Ovary (tissue), 7 donors: ENCODE measurements at regions not wholly inside any gene's neighbourhood (a gene's known extent, or its start where the extent isn't known, plus 50 kb on each side); places are given as distances from the start of the nearest gene placed in this dataset.

ENCODE experiments used
- DNase-seq, 5 donors: peaks; one replicate each; pipeline ENCODE4 v3.0.0-alpha.2; 2019 to 2020
- H3K27ac ChIP-seq, 2 donors: fragments of 200-600 bp; one replicate each; pipeline versions ENCODE4 v1.5.1 to v1.8.0; 2019 to 2022
- H3K27me3 ChIP-seq: fragments of 200-600 bp; one replicate; pipeline ENCODE4 v1.8.0; 2022
- H3K36me3 ChIP-seq: fragments of 200-600 bp; sonication (generic); one replicate; pipeline ENCODE4 v1.5.1; 2019
- H3K4me1 ChIP-seq: one replicate; pipeline ENCODE4 v1.8.1; 2013; ENCODE audit warnings: mild to moderate bottlenecking, moderate library complexity; ENCODE audit not compliant: insufficient read depth
- H3K4me3 ChIP-seq: fragments of 200-600 bp; sonication (generic); one replicate; pipeline ENCODE4 v1.5.1; 2017
- H3K9me3 ChIP-seq, 2 donors: fragments of 200-600 bp in 1 of 2; sonication (generic) in 1 of 2; one replicate each; pipeline versions ENCODE4 v1.5.1 to v1.8.1; 2013 to 2019; ENCODE audit warnings: mild to moderate bottlenecking in 1 of 2, moderate library complexity in 1 of 2
- CTCF ChIP-seq, 3 donors: fragments of 450-650 bp in 2 of 3; fragments of 200-600 bp in 1 of 3; IDR thresholded peaks; one replicate each; pipeline versions ENCODE4 v1.5.1 to v1.8.0; 2016 to 2022; ENCODE audit warnings: antibody characterized with exemption in 3 of 3, mild to moderate bottlenecking in 1 of 3
- EP300 ChIP-seq: sonication (generic); formaldehyde crosslinking; IDR thresholded peaks from one replicate; pipeline ENCODE4 v1.6.1; 2017; ENCODE audit warnings: antibody characterized with exemption
- POLR2A ChIP-seq: fragments of 450-650 bp; IDR thresholded peaks from one replicate; pipeline ENCODE4 v1.6.1; 2017; ENCODE audit warnings: antibody characterized with exemption, mild to moderate bottlenecking, moderate library complexity
- WGBS, 3 donors: extraction: QIAGEN DNeasy Blood & Tissue Kit in 1 of 3; methylation state at CpG; one replicate each; pipeline versions ENCODE4 v1.1.5 to v1.1.7; 2013 to 2017; 5-methylcytosine and 5-hydroxymethylcytosine counted together
- intact Hi-C, 4 donors: fragments of 100-400 bp; cut with DNase I; formaldehyde crosslinking; loops; one replicate each; pipeline versions ENCODE4 v1.11.0 to v1.15.1; 2022 to 2023
- donor health status: DM: no; HTN: no; CAD: no; lungs with moderate emphysema.
- donor health status: DM: no; HTN: no; CAD: no.
- donor health status: Bipolar disorder and iron deficiency.
- donor health status: DM: no; HTN: no; CAD: no.
- donor health status: DM: yes; HTN: yes; CAD: no.

GRCh38 chr2:187003611-187004010, 154.6 kb upstream of the ZSWIM2 start:
- WGBS, 3 donors: 62 to 89% (median 79%) methylated on average over 1 of the region's 1 CpG
- intact Hi-C loops: no loop called here
- H3K27ac ChIP-seq: no peak overlapping the region
- no peaks in the 10 kb centered on the region for H3K4me1 ChIP-seq
- H3K9me3 ChIP-seq: no peaks in the 10 kb centered on the region
- H3K4me3 ChIP-seq: no peak overlapping the region
- no peak for DNase-seq
- no peaks in the 10 kb centered on the region for H3K36me3 ChIP-seq
- peaks cover 2% of the 10 kb centered on the region for H3K27me3 ChIP-seq
- TF ChIP-seq CTCF (IDR thresholded peaks at IDR 0.05): no peak
- no peak for TF ChIP-seq EP300
- no peak for TF ChIP-seq POLR2A

- 73 to 90% (median 85%) methylated on average over 32 of the region's 32 CpGs for WGBS, 3 donors
- Histone ChIP-seq H3K9me3 (no peaks in the 10 kb centered on the region), H3K27ac (no peak overlapping the region), H3K27me3 (peaks cover 2% of the 10 kb centered on the region), H3K4me1 (no peaks in the 10 kb centered on the region), H3K36me3 (no peaks in the 10 kb centered on the region), H3K4me3 (no peak overlapping the region)
- TF ChIP-seq EP300 (no peak), CTCF (IDR thresholded peaks at IDR 0.05) (no peak), POLR2A (no peak)
- intact Hi-C loops: no loop called here
- no peak for DNase-seq
Measured at GRCh38 chr2:187003038-187003554, 154.1 kb upstream of the ZSWIM2 start.

GRCh38 chr2:187002242-187002641, 153.3 kb upstream of the ZSWIM2 start:
- Histone ChIP-seq H3K4me1 (no peaks in the 10 kb centered on the region), H3K36me3 (no peaks in the 10 kb centered on the region), H3K9me3 (no peaks in the 10 kb centered on the region), H3K27ac (no peak overlapping the region), H3K4me3 (no peak overlapping the region), H3K27me3 (peaks cover 2% of the 10 kb centered on the region)
- intact Hi-C loops: no loop called here
- TF ChIP-seq CTCF (IDR thresholded peaks at IDR 0.05) (no peak), POLR2A (no peak), EP300 (no peak)
- 87 to 99% (median 94%) methylated on average over 18 of the region's 18 CpGs for WGBS, 3 donors
- no peak for DNase-seq

GRCh38 chr2:187001248-187001647, 152.3 kb upstream of the ZSWIM2 start:
- Histone ChIP-seq H3K27ac (no peak overlapping the region), H3K36me3 (no peaks in the 10 kb centered on the region), H3K4me1 (no peaks in the 10 kb centered on the region), H3K27me3 (peaks cover 2% of the 10 kb centered on the region), H3K4me3 (no peak overlapping the region), H3K9me3 (no peaks in the 10 kb centered on the region)
- no peak for TF ChIP-seq CTCF (IDR thresholded peaks at IDR 0.05)
- TF ChIP-seq POLR2A: no peak
- no peak for TF ChIP-seq EP300
- DNase-seq: no peak
- 87 to 97% (median 89%) methylated on average over 6 to 7 of the region's 7 CpGs for WGBS, 3 donors
- intact Hi-C loops: no loop called here
